Panc1 (cell line): ENCODE measurements at regions not wholly inside any gene's neighbourhood (a gene's known extent, or its start where the extent isn't known, plus 50 kb on each side); places are given as distances from the start of the nearest gene placed in this dataset.

Experiments used
- ATAC-seq: fragments of 200-7000 bp; cut with Tn5 transposase; 2 replicates; pipeline ENCODE4 v1.9.1; 2020; ENCODE audit warnings: mild to moderate bottlenecking, moderate library complexity
- BruUV-seq: library from RNA; stranded (reverse); fragments of 400-500 nt; replicated peaks from 2 replicates; lab custom pipeline; 2021; lab: Mats Ljungman, UMichigan
- CTCF ChIA-PET: fragments of 300-600 bp; sonication (Branson Sonifier 250); formaldehyde crosslinking; loops from one replicate; lab custom pipeline; 2022; ENCODE audit warnings: antibody characterized with exemption; lab: Charles Lee
- POLR2A ChIA-PET: fragments of 300-600 bp; sonication (Branson Sonifier 250); formaldehyde crosslinking; loops from one replicate; lab custom pipeline; 2022; ENCODE audit warnings: antibody characterized with exemption; lab: Charles Lee
- DNase-seq: peaks from one replicate; pipeline ENCODE4 v3.0.0-alpha.2; 2010; ENCODE audit warnings: low read depth, low spot score
- H3K27ac ChIP-seq: 2 replicates; pipeline ENCODE4 v1.5.1; 2011; ENCODE audit warnings: mild to moderate bottlenecking, low read length, inconsistent platforms
- H3K27me3 ChIP-seq: fragments of 200-500 bp; sonication (Bioruptor generic); 2 replicates; pipeline ENCODE4 v1.6.0; 2014; ENCODE audit warnings: low read length, inconsistent platforms; ENCODE audit not compliant: control insufficient read depth, insufficient read depth
- H3K36me3 ChIP-seq: fragments of 200-500 bp; sonication (Bioruptor generic); 2 replicates; pipeline ENCODE4 v1.5.1; 2014; ENCODE audit warnings: inconsistent platforms, mild to moderate bottlenecking, low read length, moderate library complexity; ENCODE audit not compliant: control insufficient read depth, insufficient read depth
- H3K4me1 ChIP-seq: 2 replicates; pipeline ENCODE4 v1.5.1; 2011; ENCODE audit warnings: inconsistent platforms, mild to moderate bottlenecking, low read length, moderate library complexity; ENCODE audit not compliant: control insufficient read depth, insufficient read depth
- H3K4me3 ChIP-seq, 2 experiments: 2 replicates each; pipeline ENCODE4 v1.5.1; 2011 to 2012; ENCODE audit warnings: low read depth in 2 of 2, low read length in 2 of 2, mild to moderate bottlenecking in 2 of 2, inconsistent platforms in 1 of 2, moderate library complexity in 1 of 2
- H3K9me3 ChIP-seq: fragments of 200-500 bp; sonication (Bioruptor generic); 2 replicates; pipeline ENCODE4 v1.5.1; 2014; ENCODE audit warnings: low read depth, mild to moderate bottlenecking, inconsistent platforms, low read length, moderate library complexity; ENCODE audit not compliant: control insufficient read depth, insufficient read depth
- POLR2AphosphoS5 ChIP-seq: IDR thresholded peaks from 2 replicates; pipeline ENCODE4 v1.6.1; 2012; ENCODE audit warnings: mild to moderate bottlenecking, low read depth, low read length, moderate library complexity
- REST ChIP-seq, 2 experiments: IDR thresholded peaks; 2 replicates each; pipeline ENCODE4 v1.6.1; 2011 to 2012; ENCODE audit warnings: low read depth in 2 of 2, control low read depth in 1 of 2, low read length in 1 of 2, mild to moderate bottlenecking in 1 of 2, moderate library complexity in 1 of 2; ENCODE audit not compliant: insufficient read depth in 1 of 2
- SIN3A ChIP-seq: IDR thresholded peaks from 2 replicates; pipeline ENCODE4 v1.6.1; 2012; ENCODE audit warnings: low read depth, mild to moderate bottlenecking, low read length, moderate library complexity, borderline replicate concordance; ENCODE audit not compliant: insufficient read depth
- TCF7L2 ChIP-seq: IDR thresholded peaks from 2 replicates; pipeline ENCODE4 v1.6.1; 2011; ENCODE audit warnings: mild to moderate bottlenecking, low read depth, low read length, inconsistent platforms
- in situ Hi-C: cut with HindIII; loops from 2 replicates; pipeline ENCODE4 v1.10.0; 2016; ENCODE audit warnings: low sequenced_read_pairs, low pct_unique_long_range_greater_than_20kb
- intact Hi-C: fragments of 100-400 bp; cut with micrococcal nuclease; formaldehyde crosslinking; loops from one replicate; pipeline ENCODE4 v1.10.0; 2022; ENCODE audit not compliant: unreplicated experiment
- TF ChIP-seq, protein P1 (sequence below): fragments of 450-650 bp; IDR thresholded peaks from 2 replicates; pipeline ENCODE4 v1.5.1; 2017; ENCODE audit warnings: mild to moderate bottlenecking

DNA sequence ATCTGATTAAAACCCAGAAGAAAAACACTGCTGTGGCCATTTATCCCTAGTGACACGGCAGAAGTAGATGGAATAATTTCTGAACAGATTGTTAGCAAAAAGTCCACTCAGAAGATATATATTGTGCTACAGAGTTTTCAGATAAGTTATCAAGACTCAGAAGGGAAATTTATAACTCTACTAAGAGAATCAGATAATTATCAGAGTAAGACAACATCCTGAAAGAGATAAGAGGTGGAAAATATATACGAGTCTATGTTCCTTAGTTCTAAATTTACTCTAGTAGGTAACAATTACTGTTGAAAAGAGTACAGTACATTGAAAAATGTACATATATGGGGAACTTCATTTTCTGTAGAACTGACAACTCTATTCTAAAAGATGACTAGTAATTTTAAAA, 176.7 kb downstream of the GNAI1 start:
- TF ChIP-seq POLR2AphosphoS5 (no peak), TCF7L2 (no peak)
- in situ Hi-C loops, result no loop called here
- DNase-seq (no peak), ATAC-seq (no peak)
- intact Hi-C loops, result no loop called here
- no peaks in the 10 kb centered on the region for H3K9me3 ChIP-seq
- ChIA-PET POLR2A (no interaction called here), CTCF (no interaction called here)
- no peak overlapping the region for H3K27ac ChIP-seq
- H3K27me3 ChIP-seq, result no peaks in the 10 kb centered on the region
- H3K4me3 ChIP-seq, result no peak overlapping the region
- no TSS peak for BruUV-seq
- no peaks in the 10 kb centered on the region for H3K36me3 ChIP-seq
- no peaks in the 10 kb centered on the region for H3K4me1 ChIP-seq

- TF ChIP-seq, protein P1, sequence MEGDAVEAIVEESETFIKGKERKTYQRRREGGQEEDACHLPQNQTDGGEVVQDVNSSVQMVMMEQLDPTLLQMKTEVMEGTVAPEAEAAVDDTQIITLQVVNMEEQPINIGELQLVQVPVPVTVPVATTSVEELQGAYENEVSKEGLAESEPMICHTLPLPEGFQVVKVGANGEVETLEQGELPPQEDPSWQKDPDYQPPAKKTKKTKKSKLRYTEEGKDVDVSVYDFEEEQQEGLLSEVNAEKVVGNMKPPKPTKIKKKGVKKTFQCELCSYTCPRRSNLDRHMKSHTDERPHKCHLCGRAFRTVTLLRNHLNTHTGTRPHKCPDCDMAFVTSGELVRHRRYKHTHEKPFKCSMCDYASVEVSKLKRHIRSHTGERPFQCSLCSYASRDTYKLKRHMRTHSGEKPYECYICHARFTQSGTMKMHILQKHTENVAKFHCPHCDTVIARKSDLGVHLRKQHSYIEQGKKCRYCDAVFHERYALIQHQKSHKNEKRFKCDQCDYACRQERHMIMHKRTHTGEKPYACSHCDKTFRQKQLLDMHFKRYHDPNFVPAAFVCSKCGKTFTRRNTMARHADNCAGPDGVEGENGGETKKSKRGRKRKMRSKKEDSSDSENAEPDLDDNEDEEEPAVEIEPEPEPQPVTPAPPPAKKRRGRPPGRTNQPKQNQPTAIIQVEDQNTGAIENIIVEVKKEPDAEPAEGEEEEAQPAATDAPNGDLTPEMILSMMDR, result no peak
- TF ChIP-seq POLR2AphosphoS5 (no peak), REST (IDR thresholded peaks at IDR 0.05; ENCODE audit: insufficient read depth in 1 of 2, low read depth in 2 of 2, low read length in 1 of 2) (no peak), TCF7L2 (no peak), SIN3A (no peak)
- ChIA-PET POLR2A (interaction anchor here (0.5 kb wide), 1 partner anchor 105 kb away, joined by 3 read pairs; no protein-coding TSS in a partner anchor), CTCF (no interaction called here)
- no peaks in the 10 kb centered on the region for H3K9me3 ChIP-seq
- no peak for DNase-seq
- no TSS peak for BruUV-seq
- intact Hi-C loops (no loop called here), in situ Hi-C loops (no loop called here)
- ATAC-seq, result no peak
- no peak overlapping the region for H3K27ac ChIP-seq
- no peaks in the 10 kb centered on the region for H3K27me3 ChIP-seq
- no peaks in the 10 kb centered on the region for H3K36me3 ChIP-seq
- no peak overlapping the region for H3K4me3 ChIP-seq
- H3K4me1 ChIP-seq, result no peaks in the 10 kb centered on the region
These were observed 175.4 kb downstream of the GNAI1 start for GRCh38 chr7:80309971-80310549.

GRCh38 chr7:80309377-80309776, 174.7 kb downstream of the GNAI1 start:
- Histone ChIP-seq H3K36me3 (no peaks in the 10 kb centered on the region), H3K27me3 (no peaks in the 10 kb centered on the region), H3K9me3 (no peaks in the 10 kb centered on the region), H3K4me3 (no peak overlapping the region), H3K4me1 (no peaks in the 10 kb centered on the region), H3K27ac (no peak overlapping the region)
- no peak for ATAC-seq
- no TSS peak for BruUV-seq
- in situ Hi-C loops (no loop called here), intact Hi-C loops (no loop called here)
- DNase-seq, result no peak
- no peak for TF ChIP-seq POLR2AphosphoS5
- no peak for TF ChIP-seq SIN3A
- TF ChIP-seq TCF7L2, result no peak
- TF ChIP-seq, protein P1, result no peak
- TF ChIP-seq REST (IDR thresholded peaks at IDR 0.05; ENCODE audit: insufficient read depth in 1 of 2, low read depth in 2 of 2, low read length in 1 of 2), result no peak
- ChIA-PET CTCF (no interaction called here), POLR2A (interaction anchor here (0.5 kb wide), 1 partner anchor 104 kb away, joined by 3 read pairs; no protein-coding TSS in a partner anchor)
